Endothelial cell of umbilical vein (primary cell): ENCODE measurements at regions not wholly inside any gene's neighbourhood (a gene's known extent, or its start where the extent isn't known, plus 50 kb on each side); places are given as distances from the start of the nearest gene placed in this dataset.

Experiments
- BruUV-seq: library from RNA; stranded (reverse); fragments of 400-500 nt; replicated peaks from 2 replicates; lab custom pipeline; 2021; lab: Mats Ljungman, UMichigan
- CTCF ChIA-PET: fragments of 300-600, 350-600 bp; sonication (Branson Sonifier 250); formaldehyde crosslinking; loops from one replicate; lab custom pipeline; 2021; ENCODE audit warnings: antibody characterized with exemption, inconsistent platforms; lab: Charles Lee
- POLR2A ChIA-PET: fragments of 300-600, 350-600 bp; sonication (Branson Sonifier 250); formaldehyde crosslinking; loops from one replicate; lab custom pipeline; 2021; ENCODE audit warnings: antibody characterized with exemption, inconsistent platforms; lab: Charles Lee
- DNase-seq: peaks from one replicate; pipeline ENCODE4 v3.0.0-alpha.2; 2011; ENCODE audit warnings: low read depth, low spot score
- FAIRE-seq: peaks from 2 replicates; lab custom pipeline; 2011; peaks lifted over from hg19 to GRCh38; lab: Jason Lieb, UNC
- H2AFZ ChIP-seq: 2 replicates; pipeline ENCODE4 v1.6.0; 2012; ENCODE audit warnings: low read depth, low read length, control low read depth, inconsistent platforms
- H3K27ac ChIP-seq: 2 replicates; pipeline ENCODE4 v1.5.1; 2011; ENCODE audit warnings: low read depth, mild to moderate bottlenecking, control low read depth, low read length, moderate library complexity; ENCODE audit not compliant: insufficient read depth
- H3K27me3 ChIP-seq, 2 experiments: 2 replicates each; pipeline versions ENCODE4 v1.6.0 to v1.6.1; 2011; ENCODE audit warnings: low read length in 2 of 2, mixed read lengths in 1 of 2; ENCODE audit not compliant: control insufficient read depth in 2 of 2, insufficient read depth in 2 of 2
- H3K36me3 ChIP-seq, 2 experiments: 2 replicates in 1 of 2; 3 replicates in 1 of 2; pipeline ENCODE4 v1.5.1; 2011; ENCODE audit warnings: low read length in 2 of 2, mild to moderate bottlenecking in 1 of 2, moderate library complexity in 1 of 2; ENCODE audit not compliant: control insufficient read depth in 2 of 2, insufficient read depth in 2 of 2; ENCODE audit errors: extremely low read depth in 1 of 2
- H3K4me1 ChIP-seq: 3 replicates; pipeline ENCODE4 v1.5.1; 2011; ENCODE audit warnings: mild to moderate bottlenecking, low read length; ENCODE audit not compliant: control insufficient read depth, insufficient read depth; ENCODE audit errors: extremely low read depth
- H3K4me2 ChIP-seq: 2 replicates; pipeline ENCODE4 v1.6.1; 2011; ENCODE audit warnings: low read length, control low read depth, mixed read lengths; ENCODE audit not compliant: insufficient read depth
- H3K4me3 ChIP-seq, 3 experiments: fragments of 200-600 bp in 1 of 3; sonication (generic), shearing (Covaris generic) in 1 of 3; replicated peaks in 1 of 3; 2 replicates each; pipeline ENCODE4 v1.5.1; 2011 to 2016; ENCODE audit warnings: control low read depth in 3 of 3, low read length in 3 of 3, mild to moderate bottlenecking in 2 of 3, inconsistent platforms in 1 of 3, low read depth in 1 of 3, moderate library complexity in 1 of 3; ENCODE audit not compliant: insufficient read depth in 1 of 3
- H3K79me2 ChIP-seq: 2 replicates; pipeline ENCODE4 v1.6.0; 2012; ENCODE audit warnings: low read length, inconsistent platforms; ENCODE audit not compliant: control insufficient read depth, insufficient read depth
- H3K9ac ChIP-seq: replicated peaks from 2 replicates; pipeline ENCODE3; 2011; ENCODE audit warnings: low read length, control low read depth; ENCODE audit not compliant: insufficient read depth; ENCODE audit errors: extremely low read depth
- H3K9me1 ChIP-seq: replicated peaks from 3 replicates; pipeline ENCODE4 v1.6.0; 2011; ENCODE audit warnings: mild to moderate bottlenecking, low read length; ENCODE audit not compliant: control insufficient read depth, insufficient read depth; ENCODE audit errors: extremely low read depth
- H3K9me3 ChIP-seq: replicated peaks from 2 replicates; pipeline ENCODE4 v1.5.1; 2012; ENCODE audit warnings: low read length, inconsistent platforms; ENCODE audit not compliant: control insufficient read depth, insufficient read depth
- H4K20me1 ChIP-seq: replicated peaks from 2 replicates; pipeline ENCODE3; 2011; ENCODE audit warnings: mild to moderate bottlenecking, low read length; ENCODE audit not compliant: control insufficient read depth, insufficient read depth; ENCODE audit errors: extremely low read depth
- EZH2 ChIP-seq: IDR thresholded peaks from 2 replicates; pipeline ENCODE4 v1.6.1; 2012; ENCODE audit warnings: borderline replicate concordance, low read depth, mild to moderate bottlenecking, moderate library complexity, low read length, inconsistent platforms; ENCODE audit not compliant: severe bottlenecking
- FOS ChIP-seq: IDR thresholded peaks from 2 replicates; pipeline ENCODE4 v1.6.1; 2011; ENCODE audit warnings: mild to moderate bottlenecking, low read length, moderate library complexity, borderline replicate concordance; ENCODE audit not compliant: insufficient read depth
- GATA2 ChIP-seq: IDR thresholded peaks from 2 replicates; pipeline ENCODE4 v1.7.0; 2011; ENCODE audit warnings: low read depth, mild to moderate bottlenecking, moderate library complexity, mixed read lengths, low read length; ENCODE audit not compliant: insufficient read length, insufficient read depth
- JUN ChIP-seq: IDR thresholded peaks from 2 replicates; pipeline ENCODE4 v1.6.1; 2011; ENCODE audit warnings: borderline replicate concordance, low read depth; ENCODE audit not compliant: insufficient read length, insufficient read depth
- MYC ChIP-seq: IDR thresholded peaks from one replicate; pipeline ENCODE4 v1.6.1; 2011; ENCODE audit warnings: mild to moderate bottlenecking, low read depth, low read length
- POLR2A ChIP-seq: IDR thresholded peaks from 2 replicates; pipeline ENCODE4 v1.6.1; 2012; ENCODE audit warnings: low read depth, mild to moderate bottlenecking, control low read depth, low read length
- POLR2AphosphoS5 ChIP-seq: IDR thresholded peaks from 2 replicates; pipeline ENCODE4 v1.6.1; 2012; ENCODE audit warnings: low read depth, mild to moderate bottlenecking, control low read depth, low read length, moderate library complexity; ENCODE audit not compliant: insufficient read depth
- dilution Hi-C: fragments of 300-500 bp; cut with MboI; formaldehyde crosslinking; loops from one replicate; pipeline ENCODE4 v1.15.0; 2019; ENCODE audit warnings: low sequenced_read_pairs; ENCODE audit not compliant: extremely low pct_ligation_motif_present
- intact Hi-C: fragments of 100-400 bp; cut with micrococcal nuclease; formaldehyde crosslinking; loops from one replicate; pipeline ENCODE4 v1.10.0; 2022
- TF ChIP-seq, protein P1 (sequence below), 2 donors: IDR thresholded peaks; 1 replicate in 1 of 2; 2 replicates in 1 of 2; pipeline ENCODE4 v1.5.1; 2011; ENCODE audit warnings: low read length in 2 of 2, mild to moderate bottlenecking in 2 of 2, moderate library complexity in 2 of 2, control low read depth in 1 of 2, inconsistent platforms in 1 of 2, low read depth in 1 of 2; ENCODE audit not compliant: insufficient read depth in 1 of 2; ENCODE audit errors: extremely low read depth in 1 of 2
- TF ChIP-seq, protein P2 (sequence below): IDR thresholded peaks from 2 replicates; pipeline ENCODE4 v1.6.1; 2011; ENCODE audit not compliant: insufficient read depth, insufficient read length

DNA sequence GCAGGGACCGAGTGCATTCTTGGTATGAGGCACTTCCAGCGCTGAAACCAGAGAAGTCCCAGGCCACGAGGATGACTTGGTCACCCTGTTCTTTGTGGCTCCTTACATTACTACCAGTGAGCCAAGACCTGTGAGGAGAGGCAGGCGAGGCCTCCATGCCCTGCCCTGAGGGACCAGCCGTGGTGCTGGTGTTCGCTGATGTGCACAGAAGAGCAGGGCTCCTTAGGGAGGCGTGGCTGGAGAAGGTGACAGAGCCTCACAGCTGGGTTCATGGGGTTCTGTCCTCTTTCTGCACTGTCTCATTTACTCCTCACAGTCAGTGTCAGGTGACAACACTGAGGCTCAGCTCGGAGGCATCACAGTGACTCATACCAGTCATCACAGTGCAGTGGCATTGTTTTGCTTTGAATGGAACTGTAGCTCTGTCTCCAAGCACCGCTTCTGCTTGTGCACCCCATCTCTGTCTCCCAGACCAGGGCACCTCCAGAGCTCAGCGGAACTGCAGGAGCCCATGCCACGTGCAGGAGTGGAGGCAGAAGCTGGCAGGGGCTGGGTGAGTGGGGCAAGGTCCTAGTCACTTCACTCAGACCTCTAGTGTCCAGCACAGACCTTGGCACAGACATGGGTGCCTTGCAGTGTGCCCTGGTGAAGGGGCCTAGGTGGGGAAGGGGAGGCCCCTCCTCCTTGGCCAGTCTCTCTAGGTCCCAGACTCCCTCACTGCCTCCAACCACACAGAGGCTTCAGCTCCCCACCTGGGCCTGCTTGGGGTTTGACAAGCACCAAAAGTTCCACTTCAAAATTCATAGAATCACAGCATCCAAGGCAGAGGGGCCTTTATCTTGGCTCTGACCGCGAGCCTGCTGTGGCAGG is 310.9 kb downstream of the MATN1 start:
- dilution Hi-C loops: no loop called here
- no peak overlapping the region for H3K9ac ChIP-seq
- no peak for DNase-seq

More for the DNA sequence above, 310.9 kb downstream of the MATN1 start:
- Histone ChIP-seq H3K4me1 (no peaks in the 10 kb centered on the region), H3K9me1 (no peaks in the 10 kb centered on the region), H3K27me3 (no peaks in the 10 kb centered on the region), H3K4me3 (no peak overlapping the region), H3K36me3 (no peaks in the 10 kb centered on the region), H3K27ac (no peak overlapping the region), H3K79me2 (no peaks in the 10 kb centered on the region), H3K9me3 (no peaks in the 10 kb centered on the region), H3K4me2 (no peak overlapping the region), H2AFZ (no peak overlapping the region), H4K20me1 (no peaks in the 10 kb centered on the region)
- POLR2A ChIA-PET: no interaction called here
- TF ChIP-seq POLR2A (no peak), EZH2 (no peak), JUN (no peak), MYC (no peak), POLR2AphosphoS5 (no peak), FOS (no peak), GATA2 (no peak)
- TF ChIP-seq, protein P1, sequence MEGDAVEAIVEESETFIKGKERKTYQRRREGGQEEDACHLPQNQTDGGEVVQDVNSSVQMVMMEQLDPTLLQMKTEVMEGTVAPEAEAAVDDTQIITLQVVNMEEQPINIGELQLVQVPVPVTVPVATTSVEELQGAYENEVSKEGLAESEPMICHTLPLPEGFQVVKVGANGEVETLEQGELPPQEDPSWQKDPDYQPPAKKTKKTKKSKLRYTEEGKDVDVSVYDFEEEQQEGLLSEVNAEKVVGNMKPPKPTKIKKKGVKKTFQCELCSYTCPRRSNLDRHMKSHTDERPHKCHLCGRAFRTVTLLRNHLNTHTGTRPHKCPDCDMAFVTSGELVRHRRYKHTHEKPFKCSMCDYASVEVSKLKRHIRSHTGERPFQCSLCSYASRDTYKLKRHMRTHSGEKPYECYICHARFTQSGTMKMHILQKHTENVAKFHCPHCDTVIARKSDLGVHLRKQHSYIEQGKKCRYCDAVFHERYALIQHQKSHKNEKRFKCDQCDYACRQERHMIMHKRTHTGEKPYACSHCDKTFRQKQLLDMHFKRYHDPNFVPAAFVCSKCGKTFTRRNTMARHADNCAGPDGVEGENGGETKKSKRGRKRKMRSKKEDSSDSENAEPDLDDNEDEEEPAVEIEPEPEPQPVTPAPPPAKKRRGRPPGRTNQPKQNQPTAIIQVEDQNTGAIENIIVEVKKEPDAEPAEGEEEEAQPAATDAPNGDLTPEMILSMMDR (IDR thresholded peaks at IDR 0.05; ENCODE audit: extremely low read depth in 1 of 2, insufficient read depth in 1 of 2, low read depth in 1 of 2, low read length in 2 of 2): no peak
- TF ChIP-seq, protein P2, sequence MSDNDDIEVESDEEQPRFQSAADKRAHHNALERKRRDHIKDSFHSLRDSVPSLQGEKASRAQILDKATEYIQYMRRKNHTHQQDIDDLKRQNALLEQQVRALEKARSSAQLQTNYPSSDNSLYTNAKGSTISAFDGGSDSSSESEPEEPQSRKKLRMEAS: no peak
- no peak for FAIRE-seq
- no TSS peak for BruUV-seq
- CTCF ChIA-PET: no interaction called here
- intact Hi-C loops: no loop called here
